Endodermal cell (in vitro differentiated cells): ENCODE measurements at regions not wholly inside any gene's neighbourhood (a gene's known extent, or its start where the extent isn't known, plus 50 kb on each side); places are given as distances from the start of the nearest gene placed in this dataset.

Source experiments
- DNase-seq: peaks from one replicate; pipeline ENCODE4 v3.0.0-alpha.2; 2017
- H3K27ac ChIP-seq: 2 replicates; pipeline ENCODE4 v1.5.1; 2013; ENCODE audit warnings: mild to moderate bottlenecking, low read depth, low read length, moderate library complexity
- H3K27me3 ChIP-seq: 2 replicates; pipeline ENCODE4 v1.6.1; 2013; ENCODE audit warnings: mild to moderate bottlenecking, low read length, moderate library complexity; ENCODE audit not compliant: insufficient read depth, control insufficient read depth, poor library complexity, severe bottlenecking
- H3K36me3 ChIP-seq: 2 replicates; pipeline ENCODE4 v1.7.0; 2013; ENCODE audit warnings: mild to moderate bottlenecking, low read length, moderate library complexity; ENCODE audit not compliant: control insufficient read depth, insufficient read depth
- H3K4me1 ChIP-seq: one replicate; pipeline ENCODE4 v1.7.0; 2013; ENCODE audit warnings: low read length; ENCODE audit not compliant: control insufficient read depth, insufficient read depth
- H3K4me3 ChIP-seq: 2 replicates; pipeline ENCODE4 v1.5.1; 2013; ENCODE audit warnings: mild to moderate bottlenecking, low read length, moderate library complexity
- H3K9ac ChIP-seq: 2 replicates; pipeline ENCODE4 v1.6.1; 2013; ENCODE audit warnings: mild to moderate bottlenecking, low read length, moderate library complexity; ENCODE audit not compliant: poor library complexity, severe bottlenecking; ENCODE audit errors: extremely low read depth
- H3K9me3 ChIP-seq: 2 replicates; pipeline ENCODE4 v1.6.1; 2013; ENCODE audit warnings: mild to moderate bottlenecking, low read length, moderate library complexity; ENCODE audit not compliant: control insufficient read depth
- H3K27ac Mint-ChIP-seq: 2 replicates; pipeline ENCODE4 v1.8.0; 2020; ENCODE audit warnings: mixed read lengths
- H3K27me3 Mint-ChIP-seq: 2 replicates; pipeline ENCODE4 v1.8.0; 2021; ENCODE audit warnings: mild to moderate bottlenecking, mixed read lengths; ENCODE audit not compliant: insufficient read depth
- H3K36me3 Mint-ChIP-seq: 2 replicates; pipeline ENCODE4 v1.8.0; 2020; ENCODE audit warnings: low read depth, mixed read lengths
- H3K4me1 Mint-ChIP-seq: 2 replicates; pipeline ENCODE4 v1.8.0; 2020; ENCODE audit warnings: mixed read lengths
- H3K4me3 Mint-ChIP-seq: 2 replicates; pipeline ENCODE4 v1.8.0; 2020; ENCODE audit warnings: mild to moderate bottlenecking, moderate library complexity, mixed read lengths
- H3K9me3 Mint-ChIP-seq: 2 replicates; pipeline ENCODE4 v1.8.0; 2020; ENCODE audit warnings: mild to moderate bottlenecking, mixed read lengths
- CTCF ChIP-seq: fragments of 200-600 bp; sonication (generic); conservative IDR thresholded peaks from 2 replicates; pipeline ENCODE4 v1.5.0; 2021; ENCODE audit warnings: antibody characterized with exemption, mild to moderate bottlenecking
- WGBS, 2 experiments: methylation state at CpG; one replicate each; pipeline versions ENCODE4 v1.1.5 to v1.1.7; 2013; ENCODE audit warnings: missing lambda C conversion rate in 2 of 2, mixed read lengths in 1 of 2; ENCODE audit not compliant: insufficient coverage in 1 of 2, insufficient read length in 1 of 2; 5-methylcytosine and 5-hydroxymethylcytosine counted together

- Histone ChIP-seq H3K9me3 (peaks cover 80% of the 10 kb centered on the region), H3K9ac (no peak overlapping the region), H3K27me3 (no peaks in the 10 kb centered on the region), H3K27ac (no peak overlapping the region), H3K4me3 (no peak overlapping the region), H3K36me3 (no peaks in the 10 kb centered on the region), H3K4me1 (no peaks in the 10 kb centered on the region)
- 80 to 89% methylated on average over 1 to 7 of the region's 7 CpGs for WGBS, 2 experiments
- Mint-ChIP-seq H3K9me3 (peaks cover 97% of the 10 kb centered on the region), H3K27ac (no peak overlapping the region), H3K36me3 (no peaks in the 10 kb centered on the region), H3K27me3 (no peaks in the 10 kb centered on the region), H3K4me1 (no peaks in the 10 kb centered on the region), H3K4me3 (no peak overlapping the region)
- TF ChIP-seq CTCF, result no peak
- DNase-seq, result no peak
Observed at GRCh38 chr19:57027360-57027759, 92.4 kb upstream of the USP29 start.

- 80 to 100% methylated on average over 1 of the region's 2 CpGs for WGBS, 2 experiments
- H3K9me3 Mint-ChIP-seq, result peaks cover 97% of the 10 kb centered on the region
Observed at GRCh38 chr19:57028804-57029525, 90.8 kb upstream of the USP29 start.

GRCh38 chr19:57031106-57031505, 88.7 kb upstream of the USP29 start:
- H3K27me3 Mint-ChIP-seq, result no peaks in the 10 kb centered on the region
- H3K9ac ChIP-seq, result no peak overlapping the region
- H3K27ac ChIP-seq, result no peak overlapping the region
- peaks cover 82% of the 10 kb centered on the region for H3K9me3 ChIP-seq
- peaks cover 94% of the 10 kb centered on the region for H3K9me3 Mint-ChIP-seq
- WGBS, 2 experiments, result 78 to 86% methylated on average over 9 to 12 of the region's 12 CpGs
- TF ChIP-seq CTCF, result no peak
- no peak overlapping the region for H3K27ac Mint-ChIP-seq
- no peak overlapping the region for H3K4me3 Mint-ChIP-seq
- H3K4me1 Mint-ChIP-seq, result no peaks in the 10 kb centered on the region
- H3K36me3 ChIP-seq, result no peaks in the 10 kb centered on the region
- H3K4me3 ChIP-seq, result no peak overlapping the region
- no peaks in the 10 kb centered on the region for H3K27me3 ChIP-seq
- no peak for DNase-seq
- H3K36me3 Mint-ChIP-seq, result peaks cover 2% of the 10 kb centered on the region
- no peaks in the 10 kb centered on the region for H3K4me1 ChIP-seq

More at GRCh38 chr19:57028804-57029525, 90.8 kb upstream of the USP29 start:
- H3K36me3 Mint-ChIP-seq, result peaks cover 2% of the 10 kb centered on the region
- no peaks in the 10 kb centered on the region for H3K4me1 Mint-ChIP-seq
- no peak for DNase-seq
- H3K4me3 ChIP-seq, result no peak overlapping the region
- no peak overlapping the region for H3K27ac Mint-ChIP-seq
- H3K4me1 ChIP-seq, result no peaks in the 10 kb centered on the region
- H3K27me3 Mint-ChIP-seq, result no peaks in the 10 kb centered on the region
- H3K9ac ChIP-seq, result no peak overlapping the region
- H3K36me3 ChIP-seq, result no peaks in the 10 kb centered on the region
- no peaks in the 10 kb centered on the region for H3K27me3 ChIP-seq
- no peak overlapping the region for H3K4me3 Mint-ChIP-seq
- no peak overlapping the region for H3K27ac ChIP-seq
- peaks cover 86% of the 10 kb centered on the region for H3K9me3 ChIP-seq
- no peak for TF ChIP-seq CTCF
